HEK293 (cell line): ENCODE measurements at regions not wholly inside any gene's neighbourhood (a gene's known extent, or its start where the extent isn't known, plus 50 kb on each side); places are given as distances from the start of the nearest gene placed in this dataset.

Source experiments
- CTCF ChIA-PET: fragments of 350-600 bp; formaldehyde crosslinking; extraction: SDS; loops from one replicate; lab custom pipeline; 2021; ENCODE audit warnings: antibody characterized with exemption; lab: Yijun Ruan, JAX
- POLR2A ChIA-PET: fragments of 300-600 bp; formaldehyde crosslinking; extraction: SDS; loops from one replicate; lab custom pipeline; 2020; ENCODE audit warnings: antibody characterized with exemption, inconsistent platforms; lab: Yijun Ruan, JAX
- H3K27ac ChIP-seq: fragments of 200-500 bp; sonication (Bioruptor generic); 2 replicates; pipeline ENCODE4 v1.5.1; 2014; ENCODE audit warnings: low read depth, low read length, control low read depth, inconsistent platforms; ENCODE audit errors: extremely low read depth
- H3K36me3 ChIP-seq, 2 experiments: fragments of 200-500 bp in 1 of 2; sonication (Bioruptor generic) in 1 of 2; 1 replicate in 1 of 2; 2 replicates in 1 of 2; pipeline ENCODE4 v1.5.1; 2014 to 2017; ENCODE audit warnings: inconsistent platforms in 2 of 2, low read length in 2 of 2; ENCODE audit not compliant: control insufficient read depth in 2 of 2, insufficient read depth in 1 of 2
- H3K4me1 ChIP-seq: fragments of 200-500 bp; sonication (Bioruptor generic); 2 replicates; pipeline ENCODE4 v1.5.1; 2014; ENCODE audit warnings: mild to moderate bottlenecking, low read length, inconsistent platforms; ENCODE audit not compliant: control insufficient read depth, insufficient read depth
- H3K4me3 ChIP-seq: 2 replicates; pipeline ENCODE4 v1.5.1; 2011; ENCODE audit warnings: low read depth, mild to moderate bottlenecking, control low read depth, low read length, moderate library complexity
- H3K9me3 ChIP-seq: fragments of 200-500 bp; sonication (Bioruptor generic); 2 replicates; pipeline ENCODE4 v1.5.1; 2014; ENCODE audit warnings: low read depth, low read length, inconsistent platforms; ENCODE audit not compliant: control insufficient read depth, insufficient read depth
- HOXA7 ChIP-seq: sonication (generic); formaldehyde crosslinking; IDR thresholded peaks from 2 replicates; pipeline ENCODE4 v1.8.1; 2022; ENCODE audit warnings: missing genetic modification reagents, borderline replicate concordance
- MZF1 ChIP-seq: fragments of 450-650 bp; formaldehyde crosslinking; IDR thresholded peaks from 2 replicates; pipeline ENCODE4 v1.5.1; 2017; ENCODE audit warnings: missing biosample characterization, missing genetic modification characterization, borderline replicate concordance
- OVOL3 ChIP-seq: fragments of 450-650 bp; formaldehyde crosslinking; IDR thresholded peaks from 2 replicates; pipeline ENCODE4 v1.5.1; 2016; ENCODE audit warnings: missing biosample characterization, missing genetic modification characterization
- TRIM28 ChIP-seq: IDR thresholded peaks from 2 replicates; pipeline ENCODE4 v1.6.1; 2011; ENCODE audit warnings: low read length, control low read depth, borderline replicate concordance
- ZNF112 ChIP-seq: fragments of 450-650 bp; formaldehyde crosslinking; IDR thresholded peaks from 2 replicates; pipeline ENCODE4 v1.5.0; 2017; ENCODE audit warnings: missing biosample characterization, missing genetic modification characterization
- ZNF146 ChIP-seq: fragments of 450-650 bp; formaldehyde crosslinking; IDR thresholded peaks from 2 replicates; pipeline ENCODE4 v1.5.1; 2016; ENCODE audit warnings: missing biosample characterization, missing genetic modification characterization
- ZNF169 ChIP-seq: fragments of 450-650 bp; formaldehyde crosslinking; IDR thresholded peaks from 2 replicates; pipeline ENCODE4 v1.5.1; 2016; ENCODE audit warnings: missing biosample characterization, missing genetic modification characterization
- ZNF175 ChIP-seq: fragments of 450-650 bp; formaldehyde crosslinking; IDR thresholded peaks from 2 replicates; pipeline ENCODE4 v1.5.1; 2016; ENCODE audit warnings: missing biosample characterization, missing genetic modification characterization
- ZNF202 ChIP-seq: fragments of 450-650 bp; formaldehyde crosslinking; IDR thresholded peaks from 2 replicates; pipeline ENCODE4 v1.5.1; 2016; ENCODE audit warnings: missing biosample characterization, missing genetic modification characterization, borderline replicate concordance
- ZNF350 ChIP-seq: fragments of 450-650 bp; formaldehyde crosslinking; IDR thresholded peaks from 2 replicates; pipeline ENCODE4 v1.5.0; 2017; ENCODE audit warnings: missing biosample characterization, mild to moderate bottlenecking, missing genetic modification characterization
- ZNF391 ChIP-seq: fragments of 450-650 bp; formaldehyde crosslinking; IDR thresholded peaks from 2 replicates; pipeline ENCODE4 v1.5.1; 2016; ENCODE audit warnings: low read depth, missing biosample characterization, missing genetic modification characterization, borderline replicate concordance
- ZNF416 ChIP-seq: fragments of 450-650 bp; formaldehyde crosslinking; IDR thresholded peaks from 2 replicates; pipeline ENCODE4 v1.5.1; 2016; ENCODE audit warnings: missing biosample characterization, missing genetic modification characterization
- ZNF610 ChIP-seq: fragments of 450-650 bp; formaldehyde crosslinking; IDR thresholded peaks from 2 replicates; pipeline ENCODE4 v1.5.1; 2016; ENCODE audit warnings: missing biosample characterization, missing genetic modification characterization, borderline replicate concordance
- ZNF76 ChIP-seq: fragments of 450-650 bp; formaldehyde crosslinking; IDR thresholded peaks from 2 replicates; pipeline ENCODE4; 2016; ENCODE audit warnings: low read depth, missing biosample characterization, missing genetic modification characterization, borderline replicate concordance
- TF ChIP-seq, protein P1 (sequence below): fragments of 450-650 bp; formaldehyde crosslinking; IDR thresholded peaks from 2 replicates; pipeline ENCODE4 v1.5.1; 2016; ENCODE audit warnings: missing biosample characterization, missing genetic modification characterization
- TF ChIP-seq, protein P2 (sequence below): fragments of 450-650 bp; formaldehyde crosslinking; IDR thresholded peaks from 2 replicates; pipeline ENCODE4 v1.5.1; 2016; ENCODE audit warnings: missing biosample characterization, missing genetic modification characterization
- TF ChIP-seq, protein P3 (sequence below): fragments of 450-650 bp; formaldehyde crosslinking; optimal IDR thresholded peaks from 2 replicates; pipeline ENCODE3; 2016; ENCODE audit warnings: missing biosample characterization, mild to moderate bottlenecking, missing genetic modification characterization
- TF ChIP-seq, protein P4 (sequence below): fragments of 450-650 bp; formaldehyde crosslinking; IDR thresholded peaks from 2 replicates; pipeline ENCODE4 v1.5.1; 2016; ENCODE audit warnings: missing biosample characterization, missing genetic modification characterization

DNA sequence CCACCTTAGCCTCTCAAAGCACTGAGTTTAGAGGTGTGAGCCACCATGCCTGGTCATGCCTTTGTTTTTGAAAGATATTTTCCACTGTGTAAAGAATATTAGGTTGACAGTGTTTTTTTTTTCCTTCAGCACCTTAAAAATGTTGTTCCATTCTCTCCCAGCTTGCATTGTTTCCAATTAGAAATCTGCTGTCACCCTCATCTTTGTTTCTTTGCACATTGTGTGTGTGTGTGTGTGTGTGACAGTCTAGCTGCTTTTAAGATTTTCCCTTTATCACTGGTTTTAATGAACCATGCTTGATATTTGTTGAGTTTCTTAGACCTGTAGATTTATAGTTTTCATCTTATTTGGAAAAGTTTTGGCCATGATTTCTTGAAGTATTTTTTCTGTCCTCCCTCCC is 79.0 kb upstream of the NKX1-1 start (continued):
- TF ChIP-seq, protein P1, sequence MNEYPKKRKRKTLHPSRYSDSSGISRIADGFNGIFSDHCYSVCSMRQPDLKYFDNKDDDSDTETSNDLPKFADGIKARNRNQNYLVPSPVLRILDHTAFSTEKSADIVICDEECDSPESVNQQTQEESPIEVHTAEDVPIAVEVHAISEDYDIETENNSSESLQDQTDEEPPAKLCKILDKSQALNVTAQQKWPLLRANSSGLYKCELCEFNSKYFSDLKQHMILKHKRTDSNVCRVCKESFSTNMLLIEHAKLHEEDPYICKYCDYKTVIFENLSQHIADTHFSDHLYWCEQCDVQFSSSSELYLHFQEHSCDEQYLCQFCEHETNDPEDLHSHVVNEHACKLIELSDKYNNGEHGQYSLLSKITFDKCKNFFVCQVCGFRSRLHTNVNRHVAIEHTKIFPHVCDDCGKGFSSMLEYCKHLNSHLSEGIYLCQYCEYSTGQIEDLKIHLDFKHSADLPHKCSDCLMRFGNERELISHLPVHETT (tag by site-specific recombination) = no peak
- TF ChIP-seq ZNF416 (no peak), ZNF175 (tag by site-specific recombination) (no peak), TRIM28 (peak; percentile 99), ZNF169 (tag by site-specific recombination) (no peak), ZNF610 (0 out of 2 replicates have a peak, but pooled peaks have one; percentile 25), MZF1 (tag by site-specific recombination) (no peak)

DNA sequence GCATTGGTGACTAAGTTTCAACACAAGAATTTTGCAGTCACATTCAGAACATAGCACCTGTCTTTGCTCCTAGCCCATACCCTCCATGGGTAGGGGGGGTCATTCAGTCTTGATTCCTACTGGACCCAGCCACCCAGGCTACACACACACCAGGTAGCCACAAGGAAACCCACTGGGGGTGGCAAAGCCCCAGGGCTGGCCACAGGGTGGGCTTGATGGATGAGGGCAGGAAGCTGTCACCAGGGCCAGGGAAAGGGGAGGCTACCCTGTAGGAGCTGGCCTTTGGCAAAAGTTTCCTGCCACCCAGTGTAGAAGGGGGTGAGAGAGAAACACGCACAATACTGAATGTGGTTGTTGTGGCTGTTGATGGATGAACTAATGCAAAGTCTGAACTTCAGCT is 74.5 kb upstream of the NKX1-1 start:
- Histone ChIP-seq H3K36me3 (no peaks in the 10 kb centered on the region), H3K4me1 (no peaks in the 10 kb centered on the region), H3K27ac (no peak overlapping the region), H3K4me3 (no peak overlapping the region), H3K9me3 (no peaks in the 10 kb centered on the region)
- ChIA-PET POLR2A (no interaction called here), CTCF (no interaction called here)
- TF ChIP-seq ZNF202 = no peak
- TF ChIP-seq ZNF146 (tag by site-specific recombination) = no peak
- TF ChIP-seq HOXA7 (CRISPR knock-in tag) = no peak
- TF ChIP-seq ZNF112 = no peak

DNA sequence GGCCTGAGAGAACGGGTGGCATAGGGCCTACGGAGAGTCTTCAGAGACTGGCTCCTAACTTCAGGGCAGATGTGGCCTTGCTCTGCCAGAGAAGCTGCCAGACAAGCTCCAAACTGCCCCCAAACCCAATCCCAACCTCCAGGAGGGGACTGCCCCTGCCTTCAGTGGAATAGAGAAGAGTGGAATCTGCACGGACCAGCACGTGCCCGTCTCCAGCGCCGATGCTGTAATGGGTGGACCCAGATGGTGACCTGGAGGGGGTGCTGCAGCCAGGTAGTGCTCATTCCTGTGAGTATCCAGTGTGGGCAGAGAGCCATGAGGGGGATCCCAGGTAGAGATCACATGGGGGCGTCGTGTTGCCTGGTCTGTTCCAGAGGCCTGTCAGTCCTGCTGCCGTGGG is 73.2 kb upstream of the NKX1-1 start:
- CTCF ChIA-PET = no interaction called here
- H3K4me3 ChIP-seq = no peak overlapping the region
- H3K36me3 ChIP-seq = no peaks in the 10 kb centered on the region
- POLR2A ChIA-PET = no interaction called here
- H3K4me1 ChIP-seq = no peaks in the 10 kb centered on the region
- H3K9me3 ChIP-seq = no peaks in the 10 kb centered on the region
- TF ChIP-seq OVOL3 (tag by site-specific recombination) (no peak), ZNF391 (tag by site-specific recombination) (no peak), ZNF76 (tag by site-specific recombination) (no peak), ZNF350 (no peak)
- TF ChIP-seq, protein P2, sequence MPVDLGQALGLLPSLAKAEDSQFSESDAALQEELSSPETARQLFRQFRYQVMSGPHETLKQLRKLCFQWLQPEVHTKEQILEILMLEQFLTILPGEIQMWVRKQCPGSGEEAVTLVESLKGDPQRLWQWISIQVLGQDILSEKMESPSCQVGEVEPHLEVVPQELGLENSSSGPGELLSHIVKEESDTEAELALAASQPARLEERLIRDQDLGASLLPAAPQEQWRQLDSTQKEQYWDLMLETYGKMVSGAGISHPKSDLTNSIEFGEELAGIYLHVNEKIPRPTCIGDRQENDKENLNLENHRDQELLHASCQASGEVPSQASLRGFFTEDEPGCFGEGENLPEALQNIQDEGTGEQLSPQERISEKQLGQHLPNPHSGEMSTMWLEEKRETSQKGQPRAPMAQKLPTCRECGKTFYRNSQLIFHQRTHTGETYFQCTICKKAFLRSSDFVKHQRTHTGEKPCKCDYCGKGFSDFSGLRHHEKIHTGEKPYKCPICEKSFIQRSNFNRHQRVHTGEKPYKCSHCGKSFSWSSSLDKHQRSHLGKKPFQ (tag by site-specific recombination) = no peak
- H3K27ac ChIP-seq = no peak overlapping the region

DNA sequence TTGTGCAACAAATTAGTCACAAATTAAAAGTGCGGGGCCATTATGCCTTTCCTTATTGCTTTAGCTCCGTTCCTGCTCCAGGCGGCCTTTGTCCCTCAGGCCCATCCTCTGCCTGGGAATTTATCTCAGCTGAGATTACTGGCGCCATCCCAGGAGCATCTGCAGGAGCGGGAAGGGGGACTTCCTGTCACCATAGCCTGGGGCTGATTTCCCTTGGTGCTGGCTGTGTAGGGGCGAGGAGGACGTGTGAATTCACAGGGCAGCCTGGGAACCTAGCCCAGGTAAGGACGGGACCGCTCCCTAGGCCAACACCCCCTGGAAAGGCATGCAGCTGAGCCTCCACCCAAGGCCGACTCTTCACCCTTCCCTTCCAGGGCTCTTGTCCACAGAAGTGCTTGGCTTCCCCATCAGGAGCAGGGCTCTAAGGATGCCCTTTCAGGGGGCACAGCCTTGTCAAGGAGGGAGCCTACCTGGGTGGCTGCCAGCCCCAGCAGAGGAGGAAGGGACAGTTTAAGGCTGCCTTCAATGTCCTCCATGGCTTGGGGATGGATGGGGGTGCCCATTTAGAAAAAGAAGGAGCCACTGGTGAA is 72.6 kb upstream of the NKX1-1 start:
- no peak overlapping the region for H3K4me3 ChIP-seq
- TF ChIP-seq, protein P3, sequence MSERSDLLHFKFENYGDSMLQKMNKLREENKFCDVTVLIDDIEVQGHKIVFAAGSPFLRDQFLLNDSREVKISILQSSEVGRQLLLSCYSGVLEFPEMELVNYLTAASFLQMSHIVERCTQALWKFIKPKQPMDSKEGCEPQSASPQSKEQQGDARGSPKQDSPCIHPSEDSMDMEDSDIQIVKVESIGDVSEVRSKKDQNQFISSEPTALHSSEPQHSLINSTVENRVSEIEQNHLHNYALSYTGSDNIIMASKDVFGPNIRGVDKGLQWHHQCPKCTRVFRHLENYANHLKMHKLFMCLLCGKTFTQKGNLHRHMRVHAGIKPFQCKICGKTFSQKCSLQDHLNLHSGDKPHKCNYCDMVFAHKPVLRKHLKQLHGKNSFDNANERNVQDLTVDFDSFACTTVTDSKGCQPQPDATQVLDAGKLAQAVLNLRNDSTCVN (tag by site-specific recombination) = no peak
- TF ChIP-seq, protein P4, sequence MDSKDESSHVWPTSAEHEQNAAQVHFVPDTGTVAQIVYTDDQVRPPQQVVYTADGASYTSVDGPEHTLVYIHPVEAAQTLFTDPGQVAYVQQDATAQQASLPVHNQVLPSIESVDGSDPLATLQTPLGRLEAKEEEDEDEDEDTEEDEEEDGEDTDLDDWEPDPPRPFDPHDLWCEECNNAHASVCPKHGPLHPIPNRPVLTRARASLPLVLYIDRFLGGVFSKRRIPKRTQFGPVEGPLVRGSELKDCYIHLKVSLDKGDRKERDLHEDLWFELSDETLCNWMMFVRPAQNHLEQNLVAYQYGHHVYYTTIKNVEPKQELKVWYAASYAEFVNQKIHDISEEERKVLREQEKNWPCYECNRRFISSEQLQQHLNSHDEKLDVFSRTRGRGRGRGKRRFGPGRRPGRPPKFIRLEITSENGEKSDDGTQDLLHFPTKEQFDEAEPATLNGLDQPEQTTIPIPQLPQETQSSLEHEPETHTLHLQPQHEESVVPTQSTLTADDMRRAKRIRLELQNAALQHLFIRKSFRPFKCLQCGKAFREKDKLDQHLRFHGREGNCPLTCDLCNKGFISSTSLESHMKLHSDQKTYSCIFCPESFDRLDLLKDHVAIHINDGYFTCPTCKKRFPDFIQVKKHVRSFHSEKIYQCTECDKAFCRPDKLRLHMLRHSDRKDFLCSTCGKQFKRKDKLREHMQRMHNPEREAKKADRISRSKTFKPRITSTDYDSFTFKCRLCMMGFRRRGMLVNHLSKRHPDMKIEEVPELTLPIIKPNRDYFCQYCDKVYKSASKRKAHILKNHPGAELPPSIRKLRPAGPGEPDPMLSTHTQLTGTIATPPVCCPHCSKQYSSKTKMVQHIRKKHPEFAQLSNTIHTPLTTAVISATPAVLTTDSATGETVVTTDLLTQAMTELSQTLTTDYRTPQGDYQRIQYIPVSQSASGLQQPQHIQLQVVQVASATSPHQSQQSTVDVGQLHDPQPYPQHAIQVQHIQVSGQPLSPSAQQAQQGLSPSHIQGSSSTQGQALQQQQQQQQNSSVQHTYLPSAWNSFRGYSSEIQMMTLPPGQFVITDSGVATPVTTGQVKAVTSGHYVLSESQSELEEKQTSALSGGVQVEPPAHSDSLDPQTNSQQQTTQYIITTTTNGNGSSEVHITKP (tag by site-specific recombination) = no peak
- TF ChIP-seq, all 188 proteins: peak for 0
- POLR2A ChIA-PET = no interaction called here
- no peaks in the 10 kb centered on the region for H3K9me3 ChIP-seq
- CTCF ChIA-PET = no interaction called here
- H3K27ac ChIP-seq = no peak overlapping the region
- H3K36me3 ChIP-seq = no peaks in the 10 kb centered on the region
- no peaks in the 10 kb centered on the region for H3K4me1 ChIP-seq
